ENCODE measurements at regions not wholly inside any gene's neighbourhood (a gene's known extent, or its start where the extent isn't known, plus 50 kb on each side); places are given as distances from the start of the nearest gene placed in this dataset.
A peak's percentile ranks its signal among the peaks of the same experiment; 100 is the strongest.

DNA sequence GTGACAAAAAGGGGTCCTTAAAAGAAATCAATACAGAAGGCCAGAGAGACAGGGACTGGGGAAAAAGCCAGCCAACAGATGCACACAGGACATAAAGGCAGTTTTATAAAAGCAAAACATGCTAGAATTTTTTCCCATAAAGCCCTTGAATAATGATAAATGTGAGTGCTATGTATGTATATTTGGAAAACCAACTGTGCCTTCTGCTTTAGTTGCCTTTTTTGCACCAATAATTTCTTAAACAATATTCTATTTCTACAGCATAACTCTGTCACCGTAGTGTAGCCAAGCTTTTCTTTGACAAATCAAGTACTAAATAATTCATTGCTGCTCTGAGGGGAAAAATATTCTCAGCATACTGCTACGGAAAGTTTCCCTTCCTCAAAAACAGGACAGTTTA is 730.6 kb upstream of the NRSN1 start:
- DNase-seq = no peak

DNA sequence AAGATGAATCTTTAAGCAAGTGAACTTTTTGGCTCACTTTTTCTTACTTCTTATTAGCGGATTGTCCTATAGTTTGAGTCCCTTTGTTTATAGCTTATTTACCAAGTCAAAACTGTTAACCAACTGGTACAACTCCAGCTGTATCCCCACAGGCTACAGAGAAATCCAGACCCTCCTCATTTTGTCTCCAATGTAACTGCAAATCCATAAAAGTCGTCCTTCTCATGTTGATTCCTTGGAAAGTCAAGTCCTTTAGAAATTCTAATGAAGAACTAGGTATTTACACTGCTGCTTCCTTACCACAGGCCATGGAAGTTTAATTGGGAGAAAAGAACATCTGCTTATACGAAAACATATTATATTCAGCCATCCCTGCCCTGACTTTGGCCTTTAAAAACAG is 729.1 kb upstream of the NRSN1 start:
- DNase-seq = no peak

DNA sequence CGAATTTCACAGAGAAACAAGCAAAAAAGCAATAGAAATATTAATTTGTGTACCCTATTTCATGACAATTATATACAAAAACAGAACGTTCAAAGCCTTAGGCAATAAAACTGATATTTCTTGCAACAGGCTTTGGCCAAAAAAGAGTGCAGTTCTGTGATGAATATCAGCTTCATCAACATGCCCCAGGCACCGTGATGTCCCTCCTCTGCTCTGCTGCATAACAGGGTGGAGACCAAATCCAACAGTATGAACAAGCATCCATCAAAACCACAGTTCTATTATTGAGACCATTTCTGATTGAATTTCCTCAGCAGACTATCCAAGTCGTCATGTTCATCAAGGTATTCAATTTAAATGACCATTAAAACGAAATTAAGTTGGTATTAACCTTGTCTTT is 722.6 kb upstream of the NRSN1 start:
- DNase-seq = no peak

DNA sequence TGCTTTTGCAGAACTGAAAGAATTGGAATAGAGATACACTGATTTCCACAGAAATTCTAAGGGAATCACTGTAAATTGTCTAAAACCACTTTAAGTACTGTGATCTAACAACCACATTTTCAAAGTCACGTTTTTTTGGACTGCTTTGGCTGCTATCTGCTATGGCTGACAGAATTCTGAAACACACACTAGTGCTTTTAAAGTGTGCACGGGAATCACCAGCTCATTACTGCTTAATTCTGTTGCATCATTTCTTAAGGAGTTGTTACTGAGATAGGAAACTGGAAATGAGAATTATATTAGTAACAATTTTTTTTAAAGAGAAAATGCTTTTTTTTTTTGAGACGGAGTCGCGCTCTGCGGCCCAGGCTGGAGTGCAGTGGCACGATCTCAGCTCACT is 716.5 kb upstream of the NRSN1 start:
- DNase-seq = no peak

DNA sequence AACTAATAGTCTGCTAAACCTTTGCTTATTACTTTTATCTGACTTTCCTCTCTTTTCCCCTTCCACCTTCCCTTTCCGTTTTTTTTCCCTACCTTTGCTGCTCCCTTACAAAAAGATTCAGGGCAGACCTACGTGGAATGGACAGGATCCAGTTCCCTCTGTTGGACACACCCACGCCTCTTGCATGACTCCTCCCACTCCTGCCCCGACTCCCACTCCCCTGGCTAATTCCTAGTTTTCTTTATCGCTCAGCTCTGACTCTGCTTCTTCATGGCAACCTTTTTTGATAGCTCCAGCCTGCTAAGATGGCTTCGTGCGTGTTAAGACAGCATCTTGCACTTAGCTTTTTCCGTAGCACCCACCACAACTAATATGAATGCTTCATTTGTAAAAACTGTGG is 715.6 kb upstream of the NRSN1 start:
- DNase-seq = no peak

DNA sequence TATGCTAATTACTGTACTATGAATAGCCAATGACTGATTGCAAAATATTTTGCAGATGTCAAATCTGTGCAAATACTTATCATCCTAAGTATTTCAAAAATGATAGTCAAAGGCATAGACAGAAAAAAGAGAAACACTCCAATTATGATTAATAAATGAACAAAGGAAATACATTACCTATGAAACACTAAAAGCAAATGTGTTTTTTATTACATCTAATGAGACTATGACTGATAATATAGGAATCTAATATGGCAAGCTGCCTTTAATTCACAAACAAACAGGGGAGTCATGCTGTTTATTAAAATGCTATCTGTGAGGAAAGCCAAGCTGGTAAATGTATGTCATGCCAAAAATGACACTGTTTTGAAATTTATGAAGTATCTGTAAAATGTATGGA is 713.2 kb upstream of the NRSN1 start:
- DNase-seq = no peak

DNA sequence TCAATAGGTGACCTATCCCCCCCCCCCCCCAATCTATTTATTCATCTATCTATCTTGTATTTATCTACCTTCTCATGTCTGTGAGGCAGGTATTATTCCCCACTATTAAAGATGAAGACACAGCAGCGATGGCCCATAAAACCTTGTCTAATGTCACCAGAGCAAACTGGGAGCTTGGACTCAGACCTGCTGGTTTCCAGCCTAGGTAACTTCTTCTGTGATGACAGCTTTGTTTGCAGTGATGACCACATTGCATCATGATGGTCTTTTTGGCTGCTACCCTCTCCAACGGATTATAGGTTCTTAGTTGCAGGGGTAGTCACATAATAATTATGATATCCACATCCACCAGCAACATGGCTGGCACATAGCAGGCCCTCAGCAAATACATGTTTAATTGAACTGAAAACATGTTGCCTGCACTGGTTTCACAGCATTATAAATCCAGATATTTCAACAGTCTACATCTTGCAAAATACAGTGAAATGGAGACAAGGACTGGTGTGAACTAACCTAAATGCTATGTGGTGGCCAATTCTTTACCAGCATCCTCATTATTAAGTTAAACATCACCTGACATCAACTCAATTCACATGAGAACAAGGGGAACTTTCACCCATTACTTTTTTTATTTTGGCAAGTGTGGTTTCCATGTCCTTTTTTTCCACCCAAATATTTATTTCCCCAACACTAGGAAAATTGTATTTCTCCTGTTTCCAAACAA is 712.5 kb upstream of the NRSN1 start:
- DNase-seq = no peak

DNA sequence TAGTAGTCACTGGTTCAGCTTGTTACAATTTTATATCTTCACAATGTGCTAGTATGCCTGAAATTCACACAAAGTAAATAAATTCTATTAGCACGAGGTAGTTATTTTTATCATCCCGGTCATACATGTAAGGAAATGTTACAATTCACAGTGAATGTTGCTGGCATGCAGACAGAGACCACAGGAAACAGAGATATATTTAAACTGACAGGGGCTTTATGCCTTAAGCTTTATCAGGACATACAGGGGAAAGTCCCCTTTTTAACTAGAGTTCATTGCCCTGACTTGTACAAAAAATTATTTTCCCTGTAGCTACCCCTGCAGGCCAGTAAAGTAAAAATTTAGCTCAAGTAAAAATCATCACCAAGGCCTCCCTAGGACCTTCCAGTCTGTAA is 712.0 kb upstream of the NRSN1 start:
- no peak for DNase-seq

DNA sequence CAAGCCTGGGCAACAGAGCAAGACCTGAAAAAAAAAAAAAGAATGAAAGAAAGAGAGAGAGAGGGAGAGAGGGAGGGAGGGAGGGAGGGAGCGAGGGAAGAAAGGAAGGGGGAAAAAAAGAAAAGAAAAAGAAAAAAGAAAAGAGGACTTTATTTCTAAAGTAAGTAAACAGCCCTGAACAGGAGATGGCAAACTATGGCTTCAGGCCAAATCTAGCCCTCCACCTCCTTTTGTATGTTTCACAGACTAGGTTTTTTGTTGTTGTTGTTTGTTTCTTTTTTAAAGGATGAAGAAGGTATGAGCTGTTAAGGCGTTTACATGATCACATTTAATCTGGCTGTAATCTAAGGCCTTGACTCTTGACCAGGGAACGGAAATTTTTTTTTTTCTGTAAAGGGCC is 711.1 kb upstream of the NRSN1 start:
- DNase-seq = no peak

DNA sequence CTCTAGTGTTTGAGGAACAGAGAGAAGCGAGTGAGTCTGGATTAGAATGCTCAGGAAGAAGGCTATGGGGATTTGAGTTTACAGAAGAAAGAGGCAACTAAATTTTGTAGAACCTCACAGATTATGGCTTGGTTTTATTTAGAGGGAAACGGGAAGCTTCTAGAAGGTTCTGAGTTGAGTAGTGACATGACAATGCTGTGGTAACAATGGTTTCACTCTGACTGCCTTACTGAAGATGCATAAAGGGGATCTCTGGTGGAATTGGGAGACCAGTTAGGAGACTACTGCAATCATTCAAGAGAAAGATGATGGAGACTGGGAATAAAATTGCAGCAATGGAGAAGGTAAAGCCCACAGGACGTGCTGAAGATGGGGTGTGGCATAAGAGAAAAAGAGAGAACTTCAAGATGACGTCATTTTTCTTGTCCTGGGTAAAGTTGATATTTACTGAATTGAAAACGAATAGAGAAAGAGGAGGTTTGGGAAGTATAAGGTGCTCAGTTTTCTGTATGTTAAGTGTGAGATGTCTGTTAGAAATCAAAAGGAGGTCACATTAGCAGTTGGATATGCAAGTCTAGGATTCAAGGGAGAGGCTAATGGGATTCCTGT is 710.1 kb upstream of the NRSN1 start:
- no peak for DNase-seq

DNA sequence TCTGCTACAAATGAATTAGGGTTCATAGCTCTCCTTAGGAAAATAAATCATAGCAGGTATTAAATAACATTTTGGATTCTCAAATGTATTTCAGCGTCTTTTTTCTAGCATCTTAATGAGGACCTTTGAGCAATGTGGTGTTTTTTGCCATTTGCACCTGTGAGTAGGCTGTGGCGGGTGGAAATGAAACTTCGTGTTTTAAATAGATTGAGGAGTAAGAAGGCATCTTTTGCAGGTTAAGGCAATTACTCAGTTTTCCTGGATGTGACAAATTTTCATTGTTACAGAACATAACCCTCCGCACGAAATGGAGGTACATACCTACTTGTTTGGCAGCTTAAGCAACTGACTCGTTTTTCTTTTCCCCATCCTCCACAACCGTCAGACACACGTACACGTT is 708.9 kb upstream of the NRSN1 start:
- no peak for DNase-seq

DNA sequence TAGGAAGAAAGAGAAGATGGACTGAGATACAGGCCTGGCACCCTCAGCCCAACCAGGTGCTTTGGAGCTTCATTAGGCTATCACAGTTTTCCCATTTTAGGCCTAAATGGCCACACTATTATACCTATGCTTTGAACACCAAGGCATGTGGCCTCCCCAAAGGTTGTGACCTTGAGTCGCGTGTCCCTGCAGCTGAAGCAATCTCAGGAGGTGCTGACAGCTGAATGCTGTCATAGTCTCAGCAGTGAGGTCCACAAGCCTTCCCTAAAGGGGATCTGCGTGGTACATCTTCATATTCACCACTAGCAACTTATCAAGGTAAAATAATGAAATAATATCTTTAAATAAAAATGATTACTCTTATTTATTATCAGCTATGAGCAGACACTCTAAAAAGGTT is 707.9 kb upstream of the NRSN1 start:
- DNase-seq = no peak

DNA sequence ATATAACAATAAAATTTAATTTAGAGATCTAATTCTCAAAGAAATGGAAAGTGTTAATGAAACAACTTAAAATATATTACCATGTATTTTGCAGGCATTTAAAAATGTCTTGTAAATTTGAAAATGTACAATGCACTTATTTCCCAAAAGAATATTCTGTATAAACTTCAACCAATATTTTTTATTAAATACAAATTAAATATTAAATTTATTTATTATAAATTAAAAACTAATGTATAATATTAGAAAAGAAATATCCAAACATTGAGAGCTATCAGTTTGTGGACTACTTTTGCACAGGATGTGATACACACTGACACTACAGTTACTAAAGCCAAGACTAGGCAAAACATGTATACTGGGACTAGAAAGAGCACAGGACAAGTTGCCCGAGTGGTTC is 707.0 kb upstream of the NRSN1 start:
- DNase-seq = no peak

DNA sequence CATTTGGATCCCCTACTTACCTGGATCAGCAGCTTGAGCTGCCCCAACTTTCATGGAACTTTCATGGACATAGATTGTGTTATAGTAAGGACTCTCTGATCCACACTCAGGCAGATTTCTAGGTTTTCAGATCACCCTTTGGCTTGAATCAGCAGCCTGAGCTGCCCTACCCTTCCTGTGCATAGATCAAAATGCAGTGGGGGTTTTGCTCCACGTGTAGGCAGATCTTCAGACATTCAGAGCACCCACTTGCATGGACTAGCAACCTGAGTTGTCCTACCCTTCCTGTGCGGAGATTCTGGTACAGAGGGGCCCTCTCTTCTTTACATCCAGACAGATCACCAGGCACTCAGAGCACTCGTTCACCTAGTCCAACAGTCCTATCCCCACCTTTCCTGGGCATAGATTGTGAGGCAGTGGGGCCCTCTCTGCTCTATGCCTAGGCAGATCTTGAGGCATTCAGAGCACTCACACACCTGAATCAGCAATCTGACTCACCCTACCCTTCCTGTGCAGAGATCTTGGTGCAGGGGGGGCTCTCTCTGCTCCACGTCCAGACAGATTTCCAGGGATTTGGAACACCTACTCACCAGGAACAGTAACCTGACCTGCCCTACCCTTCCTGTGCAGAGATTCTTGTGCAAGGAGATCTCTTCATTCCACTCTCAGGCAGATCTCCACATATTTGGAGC is 705.2 kb upstream of the NRSN1 start:
- no peak for DNase-seq

DNA sequence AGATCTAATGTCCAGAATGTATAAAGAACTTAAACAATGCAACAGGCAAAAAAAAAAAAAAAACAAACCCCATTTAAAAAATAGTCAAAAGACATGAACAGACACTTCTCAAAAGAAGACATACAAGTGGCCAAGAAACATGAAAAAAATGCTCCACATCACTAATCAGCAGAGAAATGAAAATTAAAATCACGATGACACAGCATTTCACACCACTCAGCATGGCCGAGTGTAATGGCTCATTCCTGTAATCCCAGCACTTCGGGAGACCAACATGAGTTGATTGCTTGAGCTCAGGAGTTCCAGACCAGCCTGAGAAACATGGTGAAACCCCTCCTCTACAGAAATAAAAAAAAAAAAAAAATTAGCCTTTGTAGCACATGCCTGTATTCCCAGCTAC is 701.4 kb upstream of the NRSN1 start:
- no peak for DNase-seq

DNA sequence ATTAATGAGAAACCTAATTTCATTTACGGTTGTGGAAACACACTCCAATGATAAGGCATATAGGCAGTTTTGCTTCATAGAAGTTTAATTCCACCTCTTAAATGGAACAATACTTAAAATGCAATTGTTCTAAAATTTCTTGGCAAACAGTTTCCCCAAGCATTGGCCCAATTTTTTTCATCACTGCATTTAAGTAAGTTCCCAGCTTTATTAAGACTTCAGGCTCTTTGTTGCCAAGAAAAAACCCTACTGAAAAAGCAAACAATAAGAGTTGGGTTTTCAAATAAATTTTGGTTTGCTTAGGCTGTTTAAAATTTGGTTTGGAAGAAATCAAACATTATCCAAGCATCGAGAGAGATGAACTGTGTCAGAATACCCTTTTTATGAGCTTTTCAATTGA is 690.9 kb upstream of the NRSN1 start:
- no peak for DNase-seq

DNA sequence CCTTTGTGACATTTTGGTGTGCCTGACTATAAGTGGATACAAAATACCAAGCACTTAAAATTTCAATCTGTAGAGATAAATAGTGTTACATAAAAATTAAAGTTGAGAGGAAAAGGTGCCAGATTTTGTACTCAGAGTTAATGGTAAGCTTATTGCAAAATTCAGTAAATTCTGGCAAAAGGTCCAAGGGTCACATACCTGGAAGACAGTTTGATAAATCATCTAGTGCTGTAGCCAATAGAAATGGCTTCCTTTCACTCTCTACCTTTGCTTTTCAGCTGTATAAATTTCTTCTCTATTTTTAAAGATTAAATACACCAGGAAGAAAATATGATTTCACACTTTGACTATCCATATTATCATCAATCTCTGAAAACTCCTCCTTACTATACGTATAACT is 690.2 kb upstream of the NRSN1 start:
- DNase-seq = no peak

DNA sequence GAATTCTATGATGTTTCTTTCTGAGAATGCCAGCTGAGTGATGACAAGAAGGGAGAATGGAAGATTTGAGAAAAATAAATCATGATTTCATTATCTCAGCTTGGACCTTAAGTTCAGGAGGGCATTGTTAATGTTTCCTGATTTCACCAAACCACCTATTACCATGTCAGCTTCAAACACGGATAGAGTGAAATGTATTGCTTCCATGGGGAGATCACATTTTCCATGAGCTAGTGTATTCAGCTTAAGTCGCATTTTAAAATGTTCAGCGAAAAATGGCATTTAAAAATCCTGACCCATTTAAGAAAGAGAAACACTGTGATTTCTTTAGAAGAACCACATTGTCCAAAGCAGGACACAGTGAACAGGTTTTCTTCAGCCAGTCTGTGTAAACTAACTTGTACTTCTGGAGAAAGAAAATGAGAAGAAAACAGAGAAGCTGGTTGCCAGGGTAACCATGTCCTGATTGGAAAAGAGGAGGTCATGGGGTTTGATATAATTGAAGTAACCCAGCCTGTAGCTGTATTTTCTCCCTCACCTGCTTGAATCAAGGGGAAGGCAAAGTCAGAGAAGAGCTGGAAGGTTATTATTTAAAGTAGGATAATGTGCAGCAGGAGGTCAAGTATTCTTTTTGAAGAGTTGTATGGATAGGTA is 684.1 kb upstream of the NRSN1 start:
- DNase-seq = no peak

DNA sequence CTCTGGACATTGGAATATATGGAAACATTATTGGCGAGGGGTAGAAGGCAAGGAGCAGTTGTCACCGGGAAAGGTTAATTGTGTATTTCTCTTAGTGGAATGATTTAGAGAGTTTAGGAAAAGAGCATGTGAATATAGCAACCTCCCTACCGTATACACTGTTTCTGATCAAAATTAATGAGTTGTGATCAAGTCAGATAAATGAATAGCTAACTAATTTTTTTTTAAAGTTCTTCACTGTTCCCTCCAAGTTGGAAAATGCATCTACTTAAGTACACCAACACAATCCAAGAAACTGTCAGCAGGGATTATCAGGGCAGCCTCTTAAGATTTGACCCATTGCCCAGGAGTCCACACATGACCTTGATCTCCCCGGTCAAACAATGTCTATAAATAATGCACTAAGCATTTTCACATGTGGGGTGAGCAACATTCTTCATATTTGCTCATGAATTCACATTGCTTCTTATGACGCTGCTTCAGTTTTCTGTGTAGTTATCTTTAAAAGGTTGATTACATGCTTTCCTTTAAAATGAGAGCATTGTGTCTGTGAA is 680.8 kb upstream of the NRSN1 start:
- DNase-seq = no peak

DNA sequence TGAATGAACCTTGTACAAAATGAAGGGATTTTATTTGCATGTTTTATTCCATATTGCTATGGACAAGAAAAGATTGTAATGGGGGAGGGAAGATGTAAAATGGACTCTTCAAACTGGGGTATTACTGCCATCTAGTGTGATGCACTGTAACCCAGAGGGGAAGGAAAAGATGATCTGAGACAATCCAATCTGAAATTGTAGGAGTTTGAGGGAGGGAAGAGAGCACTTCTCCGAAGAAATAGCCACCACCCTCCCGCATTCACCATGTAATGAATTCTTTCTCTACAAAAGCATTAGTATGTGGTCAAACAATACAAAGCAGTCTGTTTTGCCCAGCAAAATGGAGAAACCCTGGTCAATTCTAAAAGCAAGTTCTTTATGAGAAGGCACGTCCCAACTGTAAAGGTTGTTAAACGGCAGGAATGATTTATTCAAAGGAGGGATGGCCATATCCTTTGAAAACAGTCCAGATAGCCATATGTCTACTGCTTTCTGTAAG is 679.5 kb upstream of the NRSN1 start:
- DNase-seq = peak; percentile 57

DNA sequence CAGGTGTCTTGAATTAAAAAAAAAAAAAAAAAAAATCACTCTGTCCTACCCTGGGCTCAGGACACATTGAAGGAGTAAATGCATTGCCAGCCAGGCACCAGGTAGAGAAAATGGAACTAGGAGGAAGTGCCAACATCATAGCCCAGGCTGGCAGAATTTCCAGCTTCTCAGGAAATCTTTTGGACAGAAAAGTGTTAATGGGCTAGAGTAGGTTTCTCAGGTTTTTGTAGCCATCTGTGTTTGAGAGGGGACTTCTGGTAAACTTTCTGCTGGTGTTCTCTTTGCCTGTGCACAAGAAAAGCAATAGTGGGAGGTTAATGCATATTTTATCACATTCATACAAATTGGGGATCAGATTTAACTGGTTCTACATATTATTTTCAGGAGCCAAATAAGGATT is 678.3 kb upstream of the NRSN1 start:
- no peak for DNase-seq

DNA sequence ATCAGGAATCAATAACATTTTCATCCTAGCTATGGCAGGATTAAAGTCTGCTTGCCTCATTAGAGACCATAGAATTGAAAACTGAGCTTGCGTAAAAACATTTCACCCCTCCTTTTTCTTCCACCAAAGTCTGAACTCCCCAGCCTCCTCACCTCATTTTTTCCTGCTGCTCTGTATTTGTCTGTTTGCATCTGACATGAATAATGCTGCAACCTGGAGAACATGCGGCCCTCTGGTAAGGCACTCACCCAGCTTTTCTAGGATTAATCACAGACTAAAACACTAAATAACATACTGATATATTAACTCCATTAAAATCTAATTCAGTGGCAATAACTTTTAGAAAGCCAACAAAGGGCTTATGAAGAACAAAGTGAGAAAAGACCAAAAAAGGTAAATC is 677.7 kb upstream of the NRSN1 start:
- no peak for DNase-seq
